ENCODE measurements at regions not wholly inside any gene's neighbourhood (a gene's known extent, or its start where the extent isn't known, plus 50 kb on each side); places are given as distances from the start of the nearest gene placed in this dataset.
A peak's percentile ranks its signal among the peaks of the same experiment; 100 is the strongest.

DNA sequence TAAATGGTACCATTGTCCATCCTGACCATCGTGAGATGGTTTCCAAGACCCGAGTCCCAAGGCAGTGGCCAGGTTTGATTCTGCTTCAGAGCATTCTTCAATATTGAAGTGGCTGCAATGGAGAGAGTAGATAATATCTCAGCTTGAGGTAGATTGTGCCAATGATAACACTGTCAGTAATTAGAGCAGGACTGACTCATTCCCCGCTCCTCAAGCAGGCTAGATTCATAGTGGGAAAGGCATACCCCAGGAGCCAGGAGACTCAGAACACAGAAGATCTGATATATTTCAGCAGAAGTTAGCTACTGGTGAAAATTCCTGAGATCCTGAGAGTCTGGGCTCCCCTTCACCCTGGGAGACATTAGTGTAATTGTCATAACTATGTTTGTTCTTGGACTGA, 55.6 kb upstream of the LARGE1 start (continued):
- TF ChIP-seq, protein P1, sequence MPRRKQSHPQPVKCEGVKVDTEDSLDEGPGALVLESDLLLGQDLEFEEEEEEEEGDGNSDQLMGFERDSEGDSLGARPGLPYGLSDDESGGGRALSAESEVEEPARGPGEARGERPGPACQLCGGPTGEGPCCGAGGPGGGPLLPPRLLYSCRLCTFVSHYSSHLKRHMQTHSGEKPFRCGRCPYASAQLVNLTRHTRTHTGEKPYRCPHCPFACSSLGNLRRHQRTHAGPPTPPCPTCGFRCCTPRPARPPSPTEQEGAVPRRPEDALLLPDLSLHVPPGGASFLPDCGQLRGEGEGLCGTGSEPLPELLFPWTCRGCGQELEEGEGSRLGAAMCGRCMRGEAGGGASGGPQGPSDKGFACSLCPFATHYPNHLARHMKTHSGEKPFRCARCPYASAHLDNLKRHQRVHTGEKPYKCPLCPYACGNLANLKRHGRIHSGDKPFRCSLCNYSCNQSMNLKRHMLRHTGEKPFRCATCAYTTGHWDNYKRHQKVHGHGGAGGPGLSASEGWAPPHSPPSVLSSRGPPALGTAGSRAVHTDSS (CRISPR knock-in tag; conservative IDR thresholded peaks at IDR 0.05), result no peak
- no peak for TF ChIP-seq SMAD9 (CRISPR knock-in tag; IDR thresholded peaks at IDR 0.05)

GRCh38 chr22:33983558-33983957, 63.3 kb upstream of the LARGE1 start:
- no peaks in the 10 kb centered on the region for H3K9me3 ChIP-seq (ENCODE audit: low read length)
- no peak overlapping the region for H3K9ac ChIP-seq (ENCODE audit: insufficient read depth, low read depth, low read length)
- no peak for FAIRE-seq
- peak; percentile 32; the same call in 1 of the 2 replicates for TF ChIP-seq CEBPB (IDR thresholded peaks at IDR 0.05; ENCODE audit: borderline replicate concordance, low read depth, low read length)
- TF ChIP-seq, protein P2, sequence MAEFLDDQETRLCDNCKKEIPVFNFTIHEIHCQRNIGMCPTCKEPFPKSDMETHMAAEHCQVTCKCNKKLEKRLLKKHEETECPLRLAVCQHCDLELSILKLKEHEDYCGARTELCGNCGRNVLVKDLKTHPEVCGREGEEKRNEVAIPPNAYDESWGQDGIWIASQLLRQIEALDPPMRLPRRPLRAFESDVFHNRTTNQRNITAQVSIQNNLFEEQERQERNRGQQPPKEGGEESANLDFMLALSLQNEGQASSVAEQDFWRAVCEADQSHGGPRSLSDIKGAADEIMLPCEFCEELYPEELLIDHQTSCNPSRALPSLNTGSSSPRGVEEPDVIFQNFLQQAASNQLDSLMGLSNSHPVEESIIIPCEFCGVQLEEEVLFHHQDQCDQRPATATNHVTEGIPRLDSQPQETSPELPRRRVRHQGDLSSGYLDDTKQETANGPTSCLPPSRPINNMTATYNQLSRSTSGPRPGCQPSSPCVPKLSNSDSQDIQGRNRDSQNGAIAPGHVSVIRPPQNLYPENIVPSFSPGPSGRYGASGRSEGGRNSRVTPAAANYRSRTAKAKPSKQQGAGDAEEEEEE (CRISPR knock-in tag; IDR thresholded peaks at IDR 0.05; ENCODE audit: borderline replicate concordance), result no peak
- no peak for TF ChIP-seq TFE3 (CRISPR knock-in tag; IDR thresholded peaks at IDR 0.05)
- no peak for TF ChIP-seq ARNT (IDR thresholded peaks at IDR 0.05)
- no peak for TF ChIP-seq MED1 (CRISPR knock-in tag; IDR thresholded peaks at IDR 0.05)
- no peak for TF ChIP-seq ZBTB34 (CRISPR knock-in tag; IDR thresholded peaks at IDR 0.05)
- TF ChIP-seq DDIT3 (CRISPR knock-in tag; IDR thresholded peaks at IDR 0.05), result no peak
- no peaks in the 10 kb centered on the region for H4K20me1 ChIP-seq (ENCODE audit: insufficient read depth, low read length)
- no peak overlapping the region for H3K4me3 ChIP-seq (replicated peaks in 1 of 3; ENCODE audit: insufficient read depth in 1 of 3, low read depth in 2 of 3, low read length in 3 of 3)
- no peak for ATAC-seq
- intact Hi-C loops (cut with micrococcal nuclease; ENCODE audit: unreplicated experiment), result no loop called here
- H3K79me2 ChIP-seq (ENCODE audit: insufficient read depth, low read length), result no peaks in the 10 kb centered on the region
- no peaks in the 10 kb centered on the region for H3K4me1 ChIP-seq (ENCODE audit: insufficient read depth, low read length)
- no peak overlapping the region for H3K27ac ChIP-seq (ENCODE audit: extremely low read length, insufficient read depth, low read length)
- no peaks in the 10 kb centered on the region for H3K36me3 ChIP-seq (replicated peaks in 1 of 2; ENCODE audit: control insufficient read depth in 1 of 2, insufficient read depth in 2 of 2, low read length in 2 of 2)
- in situ Hi-C loops (cut with HindIII; ENCODE audit: extremely low pct_ligation_motif_present, low pct_unique_long_range_greater_than_20kb), result no loop called here
- DNase-seq (ENCODE audit: low spot score), result no peak
- POLR2A ChIA-PET, result no interaction called here
- H2AFZ ChIP-seq (ENCODE audit: low read length), result no peak overlapping the region
- CTCF ChIA-PET (ENCODE audit: low intra/inter-chr PET ratio, low total read pairs), result no interaction called here
- peaks cover 0 to 3% of the 10 kb centered on the region in 2 experiments; a peak in 1 of 5 replicates for H3K27me3 ChIP-seq (ENCODE audit: control insufficient read depth in 1 of 2, insufficient read depth in 2 of 2, low read length in 2 of 2)
- no peak overlapping the region for H3K4me2 ChIP-seq (ENCODE audit: low read depth, low read length)
- no TSS peak for BruUV-seq (replicated peaks)

All from HepG2 (cell line).